ENCODE measurements at regions not wholly inside any gene's neighbourhood (a gene's known extent, or its start where the extent isn't known, plus 50 kb on each side); places are given as distances from the start of the nearest gene placed in this dataset.

- Histone ChIP-seq H2AFZ (ENCODE audit: control insufficient read depth, low read depth, low read length) (no peak overlapping the region), H3K9me3 (replicated peaks; ENCODE audit: control insufficient read depth, insufficient read depth, low read length) (no peaks in the 10 kb centered on the region), H4K20me1 (ENCODE audit: control insufficient read depth, insufficient read depth) (no peaks in the 10 kb centered on the region), H3K79me2 (ENCODE audit: control insufficient read depth, insufficient read depth, low read length) (no peaks in the 10 kb centered on the region), H3K27ac (ENCODE audit: control insufficient read depth, insufficient read depth) (no peak overlapping the region), H3K4me2 (ENCODE audit: control insufficient read depth, insufficient read depth) (no peak overlapping the region), H3K27me3 (replicated peaks in 1 of 2; ENCODE audit: control insufficient read depth in 2 of 2, insufficient read depth in 2 of 2, low read length in 1 of 2) (no peaks in the 10 kb centered on the region), H3K4me1 (ENCODE audit: control insufficient read depth, insufficient read depth, low read length) (no peaks in the 10 kb centered on the region), H3K9ac (ENCODE audit: control insufficient read depth, insufficient read depth, low read length) (no peak overlapping the region), H3K36me3 (ENCODE audit: control insufficient read depth in 2 of 2, insufficient read depth in 2 of 2, low read length in 1 of 2) (no peaks in the 10 kb centered on the region), H3K4me3 (no peak overlapping the region)
- TF ChIP-seq TCF7 (IDR thresholded peaks at IDR 0.05; ENCODE audit: borderline replicate concordance) (no peak), EED (IDR thresholded peaks at IDR 0.05; ENCODE audit: low read depth) (no peak), FOXK2 (IDR thresholded peaks at IDR 0.05) (no peak), TAF1 (IDR thresholded peaks at IDR 0.05; ENCODE audit: borderline replicate concordance, low read depth, low read length) (no peak), PAX8 (IDR thresholded peaks at IDR 0.05) (no peak), CBX3 (IDR thresholded peaks at IDR 0.05; ENCODE audit: borderline replicate concordance, low read depth) (no peak), ZBTB4 (CRISPR knock-in tag; IDR thresholded peaks at IDR 0.05) (no peak)
- RAD21 ChIA-PET (ENCODE audit: unreplicated experiment) = no interaction called here
- SMC1A ChIA-PET (ENCODE audit: uncharacterized antibody, unreplicated experiment) = no interaction called here
- intact Hi-C loops (cut with micrococcal nuclease; ENCODE audit: unreplicated experiment) (no loop called here), in situ Hi-C loops (cut with MboI) (no loop called here)
- no TSS peak for BruUV-seq (replicated peaks)
- DNase-seq (ENCODE audit: low read depth, low spot score) = no peak
- 0% methylated on average over 1 of the region's 1 CpG for WGBS (ENCODE audit: insufficient coverage, insufficient replicate concordance, low lambda C conversion rate, missing lambda C conversion rate)
- POLR2A ChIA-PET = no interaction called here
- CTCF ChIA-PET = no interaction called here
- FAIRE-seq = no peak
- ATAC-seq = no peak
These were observed 347.2 kb upstream of the PCDH9 start for GRCh38 chr13:67577361-67577760.
